AG09309 (cell line): ENCODE measurements at regions not wholly inside any gene's neighbourhood (a gene's known extent, or its start where the extent isn't known, plus 50 kb on each side); places are given as distances from the start of the nearest gene placed in this dataset.

Source experiments
- DNase-seq: peaks from one replicate; pipeline ENCODE4 v3.0.0-alpha.2; 2010; ENCODE audit warnings: low read depth
- H3K4me3 ChIP-seq: 2 replicates; pipeline ENCODE4 v1.5.1; 2011; ENCODE audit warnings: mild to moderate bottlenecking, low read depth, low read length, moderate library complexity; ENCODE audit not compliant: control insufficient read depth
- CTCF ChIP-seq: IDR thresholded peaks from 2 replicates; pipeline ENCODE4 v1.5.1; 2011; ENCODE audit warnings: mild to moderate bottlenecking, low read depth, low read length, inconsistent platforms; ENCODE audit not compliant: insufficient read depth, control insufficient read depth; ENCODE audit errors: missing control alignments

GRCh38 chr1:99476058-99476457 lies 169.9 kb upstream of the PALMD start:
- DNase-seq, result no peak
- no peak for TF ChIP-seq CTCF
- no peak overlapping the region for H3K4me3 ChIP-seq

- DNase-seq, result no peak
- peak; percentile 63 for TF ChIP-seq CTCF
- no peak overlapping the region for H3K4me3 ChIP-seq
These were observed 164.4 kb upstream of the PALMD start for GRCh38 chr1:99481391-99481996.

GRCh38 chr1:99482286-99482685 lies 163.6 kb upstream of the PALMD start:
- no peak overlapping the region for H3K4me3 ChIP-seq
- no peak for DNase-seq
- no peak for TF ChIP-seq CTCF

- no peak overlapping the region for H3K4me3 ChIP-seq
- DNase-seq, result no peak
- TF ChIP-seq CTCF, result no peak
These were observed 163.2 kb upstream of the PALMD start for GRCh38 chr1:99482750-99483149.

- H3K4me3 ChIP-seq, result no peak overlapping the region
- TF ChIP-seq CTCF, result no peak
- DNase-seq, result no peak
These were observed 155.9 kb upstream of the PALMD start for GRCh38 chr1:99490031-99490430.

GRCh38 chr1:99496067-99496466 lies 149.8 kb upstream of the PALMD start:
- no peak for TF ChIP-seq CTCF
- no peak overlapping the region for H3K4me3 ChIP-seq
- DNase-seq, result no peak

GRCh38 chr1:99497690-99498089 lies 148.2 kb upstream of the PALMD start:
- no peak for TF ChIP-seq CTCF
- no peak for DNase-seq

More at GRCh38 chr1:99497690-99498089, 148.2 kb upstream of the PALMD start:
- no peak overlapping the region for H3K4me3 ChIP-seq
